HEK293 (cell line): ENCODE measurements at regions not wholly inside any gene's neighbourhood (a gene's known extent, or its start where the extent isn't known, plus 50 kb on each side); places are given as distances from the start of the nearest gene placed in this dataset.
"Not testable (repeated sequence)": the region's sequence is repeated elsewhere in the genome, so short reads cannot be mapped to it uniquely, and the experiment has no call there.

Source experiments
- CTCF ChIA-PET: fragments of 350-600 bp; formaldehyde crosslinking; extraction: SDS; loops from one replicate; lab custom pipeline; 2021; ENCODE audit warnings: antibody characterized with exemption; lab: Yijun Ruan, JAX
- POLR2A ChIA-PET: fragments of 300-600 bp; formaldehyde crosslinking; extraction: SDS; loops from one replicate; lab custom pipeline; 2020; ENCODE audit warnings: antibody characterized with exemption, inconsistent platforms; lab: Yijun Ruan, JAX
- H3K27ac ChIP-seq: fragments of 200-500 bp; sonication (Bioruptor generic); 2 replicates; pipeline ENCODE4 v1.5.1; 2014; ENCODE audit warnings: low read depth, low read length, control low read depth, inconsistent platforms; ENCODE audit errors: extremely low read depth
- H3K36me3 ChIP-seq, 2 experiments: fragments of 200-500 bp in 1 of 2; sonication (Bioruptor generic) in 1 of 2; 1 replicate in 1 of 2; 2 replicates in 1 of 2; pipeline ENCODE4 v1.5.1; 2014 to 2017; ENCODE audit warnings: inconsistent platforms in 2 of 2, low read length in 2 of 2; ENCODE audit not compliant: control insufficient read depth in 2 of 2, insufficient read depth in 1 of 2
- H3K4me1 ChIP-seq: fragments of 200-500 bp; sonication (Bioruptor generic); 2 replicates; pipeline ENCODE4 v1.5.1; 2014; ENCODE audit warnings: mild to moderate bottlenecking, low read length, inconsistent platforms; ENCODE audit not compliant: control insufficient read depth, insufficient read depth
- H3K4me3 ChIP-seq: 2 replicates; pipeline ENCODE4 v1.5.1; 2011; ENCODE audit warnings: low read depth, mild to moderate bottlenecking, control low read depth, low read length, moderate library complexity
- H3K9me3 ChIP-seq: fragments of 200-500 bp; sonication (Bioruptor generic); 2 replicates; pipeline ENCODE4 v1.5.1; 2014; ENCODE audit warnings: low read depth, low read length, inconsistent platforms; ENCODE audit not compliant: control insufficient read depth, insufficient read depth
- GLIS2 ChIP-seq: fragments of 450-650 bp; formaldehyde crosslinking; IDR thresholded peaks from 2 replicates; pipeline ENCODE4 v1.5.1; 2016; ENCODE audit warnings: missing biosample characterization, missing genetic modification characterization
- SETDB1 ChIP-seq: IDR thresholded peaks from one replicate; pipeline ENCODE4 v1.6.1; 2017; ENCODE audit warnings: mild to moderate bottlenecking, low read length, moderate library complexity, mixed read lengths; ENCODE audit not compliant: insufficient read length
- ZNF112 ChIP-seq: fragments of 450-650 bp; formaldehyde crosslinking; IDR thresholded peaks from 2 replicates; pipeline ENCODE4 v1.5.0; 2017; ENCODE audit warnings: missing biosample characterization, missing genetic modification characterization

DNA sequence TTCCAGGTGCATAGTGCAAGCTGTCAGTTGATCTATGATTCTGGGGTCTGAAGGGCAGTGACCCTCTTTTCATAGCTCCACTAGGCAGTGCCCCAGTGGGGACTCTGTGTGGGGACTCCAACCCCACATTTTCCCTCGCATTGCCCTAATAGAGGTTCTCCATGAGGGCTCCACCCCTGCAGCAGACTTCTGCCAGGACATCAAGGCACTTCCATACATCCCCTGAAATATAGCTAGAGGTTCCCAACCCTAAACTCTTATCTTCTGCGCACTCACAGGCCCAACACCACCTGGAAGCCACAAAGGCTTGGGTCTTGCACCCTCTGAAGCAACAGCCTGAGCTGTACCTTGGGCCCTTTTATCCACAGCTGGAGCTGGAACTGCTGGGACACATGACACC lies 65.7 kb upstream of the PKN2 start:
- CTCF ChIA-PET: interaction anchor here (0.6 kb wide), 1 partner anchor 36 kb away, joined by 3 read pairs; no protein-coding TSS in a partner anchor
- no peak overlapping the region for H3K27ac ChIP-seq
- TF ChIP-seq GLIS2 (no peak), SETDB1 (peak; percentile 90), ZNF112 (no peak)
- TF ChIP-seq, all 188 proteins: peak for 1
- Histone ChIP-seq H3K4me1 (no peaks in the 10 kb centered on the region), H3K4me3 (no peak overlapping the region), H3K36me3 (no peaks in the 10 kb centered on the region), H3K9me3 (no peaks in the 10 kb centered on the region; the same call in 1 of the 2 replicates)
- POLR2A ChIA-PET: no interaction called here

DNA sequence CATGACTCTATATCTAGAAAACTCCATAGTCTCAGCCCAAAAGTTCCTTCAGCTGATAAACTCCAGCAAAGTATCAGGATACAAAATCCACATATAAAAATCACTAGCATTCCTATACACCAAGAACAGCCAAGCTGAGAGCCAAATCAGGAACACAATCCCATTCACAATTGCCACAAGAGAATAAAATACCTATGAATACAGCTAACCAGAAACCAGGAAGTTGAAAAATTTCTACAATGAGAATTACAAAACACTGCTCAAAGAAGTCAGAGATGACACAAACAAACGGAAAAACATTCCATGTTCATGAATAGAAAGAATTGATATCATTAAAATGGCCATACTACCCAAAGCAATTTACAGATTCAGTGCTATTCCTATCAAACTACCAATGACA lies 61.0 kb upstream of the PKN2 start:
- H3K9me3 ChIP-seq, POLR2A ChIA-PET, H3K4me3 ChIP-seq, H3K36me3 ChIP-seq, H3K4me1 ChIP-seq, H3K27ac ChIP-seq, CTCF ChIA-PET: not testable (repeated sequence)
